Ascending aorta (tissue), 2 donors: ENCODE measurements at regions not wholly inside any gene's neighbourhood (a gene's known extent, or its start where the extent isn't known, plus 50 kb on each side); places are given as distances from the start of the nearest gene placed in this dataset.

ENCODE experiments used
- DNase-seq, 2 donors: peaks; one replicate each; pipeline ENCODE4 v3.0.0-alpha.2; 2019; ENCODE audit warnings: low spot score in 2 of 2
- H3K27ac ChIP-seq, 2 donors: fragments of 200-600 bp; sonication (generic); one replicate each; pipeline ENCODE4 v1.5.1; 2016 to 2017; ENCODE audit warnings: mild to moderate bottlenecking in 1 of 2
- H3K27me3 ChIP-seq: fragments of 200-600 bp; sonication (generic); one replicate; pipeline ENCODE4 v1.5.1; 2017
- H3K36me3 ChIP-seq, 2 donors: fragments of 200-600 bp; sonication (generic); one replicate each; pipeline ENCODE4 v1.5.1; 2016
- H3K4me1 ChIP-seq, 2 donors: fragments of 200-600 bp; sonication (generic); one replicate each; pipeline ENCODE4 v1.5.1; 2016 to 2017; ENCODE audit warnings: mild to moderate bottlenecking in 1 of 2
- H3K4me3 ChIP-seq, 2 donors: fragments of 200-600 bp; sonication (generic); one replicate each; pipeline ENCODE4 v1.5.1; 2016 to 2017; ENCODE audit warnings: mild to moderate bottlenecking in 1 of 2
- H3K9me3 ChIP-seq, 2 donors: fragments of 200-600 bp; sonication (generic); one replicate each; pipeline ENCODE4 v1.5.1; 2016
- intact Hi-C: fragments of 100-400 bp; cut with DNase I; formaldehyde crosslinking; loops from one replicate; pipeline ENCODE4 v1.15.1; 2023
- TF ChIP-seq, protein P1 (sequence below), 3 experiments: fragments of 200-600 bp in 2 of 3; fragments of 450-650 bp in 1 of 3; sonication (generic) in 2 of 3; IDR thresholded peaks; one replicate each; pipeline ENCODE4 v1.5.1; 2016 to 2019; ENCODE audit warnings: antibody characterized with exemption in 3 of 3, mild to moderate bottlenecking in 1 of 3, moderate library complexity in 1 of 3

- Histone ChIP-seq H3K4me1 (no peaks in the 10 kb centered on the region), H3K27me3 (no peaks in the 10 kb centered on the region), H3K9me3 (peaks cover 0 to 4% of the 10 kb centered on the region in 2 donors), H3K4me3 (no peak overlapping the region), H3K27ac (no peak overlapping the region), H3K36me3 (no peaks in the 10 kb centered on the region)
- DNase-seq = no peak
- intact Hi-C loops = no loop called here
- TF ChIP-seq, protein P1, sequence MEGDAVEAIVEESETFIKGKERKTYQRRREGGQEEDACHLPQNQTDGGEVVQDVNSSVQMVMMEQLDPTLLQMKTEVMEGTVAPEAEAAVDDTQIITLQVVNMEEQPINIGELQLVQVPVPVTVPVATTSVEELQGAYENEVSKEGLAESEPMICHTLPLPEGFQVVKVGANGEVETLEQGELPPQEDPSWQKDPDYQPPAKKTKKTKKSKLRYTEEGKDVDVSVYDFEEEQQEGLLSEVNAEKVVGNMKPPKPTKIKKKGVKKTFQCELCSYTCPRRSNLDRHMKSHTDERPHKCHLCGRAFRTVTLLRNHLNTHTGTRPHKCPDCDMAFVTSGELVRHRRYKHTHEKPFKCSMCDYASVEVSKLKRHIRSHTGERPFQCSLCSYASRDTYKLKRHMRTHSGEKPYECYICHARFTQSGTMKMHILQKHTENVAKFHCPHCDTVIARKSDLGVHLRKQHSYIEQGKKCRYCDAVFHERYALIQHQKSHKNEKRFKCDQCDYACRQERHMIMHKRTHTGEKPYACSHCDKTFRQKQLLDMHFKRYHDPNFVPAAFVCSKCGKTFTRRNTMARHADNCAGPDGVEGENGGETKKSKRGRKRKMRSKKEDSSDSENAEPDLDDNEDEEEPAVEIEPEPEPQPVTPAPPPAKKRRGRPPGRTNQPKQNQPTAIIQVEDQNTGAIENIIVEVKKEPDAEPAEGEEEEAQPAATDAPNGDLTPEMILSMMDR (IDR thresholded peaks at IDR 0.05) = no peak
Measured at GRCh38 chr10:85026878-85027467, 698.6 kb downstream of the CCSER2 start.

DNA sequence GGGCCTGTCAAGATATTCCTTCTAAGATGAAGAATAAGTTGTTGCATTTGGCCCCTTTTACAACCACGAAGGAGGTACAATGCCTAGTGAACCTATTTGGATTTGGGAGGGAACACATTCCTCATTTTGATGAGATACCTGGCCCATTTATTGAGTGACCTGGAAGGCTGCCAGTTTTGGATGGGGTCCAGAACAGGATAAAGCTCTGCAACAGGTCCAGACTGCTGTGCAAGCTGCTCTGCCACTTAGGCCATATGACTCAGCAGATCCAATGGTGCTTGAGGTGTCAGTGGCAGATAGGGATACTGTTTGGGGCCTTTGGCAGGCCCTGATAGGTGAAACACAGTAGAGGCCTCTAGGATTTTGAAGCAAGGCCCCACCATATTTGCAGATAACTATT, 704.6 kb downstream of the CCSER2 start:
- Histone ChIP-seq H3K27me3 (no peaks in the 10 kb centered on the region), H3K9me3 (no peaks in the 10 kb centered on the region)

GRCh38 chr10:85036661-85037060, 708.3 kb downstream of the CCSER2 start:
- no peaks in the 10 kb centered on the region for H3K4me1 ChIP-seq
- DNase-seq = no peak
- H3K27ac ChIP-seq = no peak overlapping the region
- H3K36me3 ChIP-seq = no peaks in the 10 kb centered on the region
- intact Hi-C loops = no loop called here
- no peak overlapping the region for H3K4me3 ChIP-seq
- no peaks in the 10 kb centered on the region for H3K27me3 ChIP-seq
- TF ChIP-seq, protein P1 (IDR thresholded peaks at IDR 0.05) = no peak
- peaks cover 0 to 11% of the 10 kb centered on the region in 2 donors for H3K9me3 ChIP-seq

More for the DNA sequence above, 704.6 kb downstream of the CCSER2 start:
- intact Hi-C loops = no loop called here
- H3K4me3 ChIP-seq = no peak overlapping the region
- no peaks in the 10 kb centered on the region for H3K36me3 ChIP-seq
- no peak overlapping the region for H3K27ac ChIP-seq
- TF ChIP-seq, protein P1 (IDR thresholded peaks at IDR 0.05) = no peak
- DNase-seq = no peak
- no peaks in the 10 kb centered on the region for H3K4me1 ChIP-seq

DNA sequence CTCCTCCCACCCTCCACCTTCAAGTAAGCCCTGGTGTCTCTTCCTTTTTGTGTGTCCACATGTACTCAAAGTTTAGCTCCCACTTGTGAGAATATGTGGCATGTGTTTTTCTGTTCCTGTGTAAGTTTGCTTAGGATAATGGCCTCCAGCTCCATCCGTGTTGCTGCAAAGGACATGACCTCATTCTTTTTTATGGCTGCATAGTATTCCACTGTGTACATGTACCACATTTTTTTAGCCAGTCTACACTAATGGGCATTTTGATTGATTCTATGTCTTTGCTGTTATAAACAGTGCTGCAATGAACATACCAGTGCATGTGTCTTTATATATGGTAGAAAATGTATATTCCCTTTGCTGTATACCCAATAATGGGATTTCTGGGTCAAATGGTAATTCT, 710.9 kb downstream of the CCSER2 start:
- TF ChIP-seq, protein P1 (IDR thresholded peaks at IDR 0.05) = no peak
- DNase-seq = no peak
- Histone ChIP-seq H3K4me3 (no peak overlapping the region), H3K9me3 (peaks cover 0 to 11% of the 10 kb centered on the region in 2 donors), H3K27me3 (no peaks in the 10 kb centered on the region), H3K36me3 (no peaks in the 10 kb centered on the region), H3K4me1 (no peaks in the 10 kb centered on the region), H3K27ac (no peak overlapping the region)
- intact Hi-C loops = no loop called here

DNA sequence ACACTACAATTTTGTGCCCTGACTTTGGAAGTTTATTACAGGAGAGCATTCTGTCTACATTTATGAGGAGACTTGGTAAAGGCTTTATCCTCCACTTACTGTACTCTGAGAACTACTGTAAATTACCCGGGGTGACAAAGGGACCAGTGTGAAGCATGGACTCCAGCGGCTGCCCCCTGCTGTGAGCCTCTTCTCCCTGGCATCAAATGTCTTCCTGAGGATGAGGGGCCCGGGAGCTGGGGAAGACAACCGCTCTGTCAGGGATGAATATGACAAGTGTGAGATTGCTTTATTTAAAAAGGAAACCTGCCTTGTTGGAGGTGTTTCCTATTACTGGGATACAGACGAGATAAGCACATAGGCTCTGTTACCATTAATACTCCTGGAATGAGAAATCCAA, 714.8 kb downstream of the CCSER2 start:
- Histone ChIP-seq H3K36me3 (no peaks in the 10 kb centered on the region), H3K27ac (no peak overlapping the region), H3K9me3 (peaks cover 0 to 11% of the 10 kb centered on the region in 2 donors), H3K27me3 (no peaks in the 10 kb centered on the region), H3K4me3 (no peak overlapping the region), H3K4me1 (no peaks in the 10 kb centered on the region)
- no peak for DNase-seq
- TF ChIP-seq, protein P1 (IDR thresholded peaks at IDR 0.05) = no peak
- intact Hi-C loops = no loop called here

DNA sequence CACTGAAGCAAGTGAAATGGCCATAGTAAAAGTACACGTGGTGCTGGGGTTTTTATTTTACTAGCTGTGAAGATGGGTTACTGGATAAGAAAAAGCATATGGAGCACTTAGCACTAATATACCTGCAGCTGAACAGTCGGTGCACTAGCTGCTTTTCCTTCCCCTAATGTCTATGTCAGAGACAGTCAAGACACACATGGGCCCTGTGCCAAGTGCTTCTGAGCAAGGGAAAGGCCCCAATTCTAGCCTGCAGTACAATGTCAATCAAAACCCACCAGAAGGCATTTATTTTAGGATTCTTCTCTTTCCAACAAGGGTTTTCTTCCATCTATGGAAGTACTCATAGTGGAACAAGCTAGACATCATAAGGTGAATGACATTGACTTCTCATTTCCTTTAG, 716.7 kb downstream of the CCSER2 start:
- TF ChIP-seq, protein P1 (IDR thresholded peaks at IDR 0.05) = no peak
- intact Hi-C loops = no loop called here
- DNase-seq = no peak
- H3K27me3 ChIP-seq = no peaks in the 10 kb centered on the region
- no peak overlapping the region for H3K27ac ChIP-seq
- no peak overlapping the region for H3K4me3 ChIP-seq
- H3K36me3 ChIP-seq = no peaks in the 10 kb centered on the region
- no peaks in the 10 kb centered on the region for H3K4me1 ChIP-seq
- peaks cover 0 to 3% of the 10 kb centered on the region in 2 donors for H3K9me3 ChIP-seq
